HG03025 (cell line): ENCODE measurements at regions not wholly inside any gene's neighbourhood (a gene's known extent, or its start where the extent isn't known, plus 50 kb on each side); places are given as distances from the start of the nearest gene placed in this dataset.
"Not testable (repeated sequence)": the region's sequence is repeated elsewhere in the genome, so short reads cannot be mapped to it uniquely, and the experiment has no call there.

ENCODE experiments used
- ATAC-seq: cut with Tn5 transposase; IDR thresholded peaks from one replicate; pipeline ENCODE4 v1.9.1; 2021; ENCODE audit warnings: mild to moderate bottlenecking, moderate library complexity; ENCODE audit not compliant: unreplicated experiment, low FRiP score

DNA sequence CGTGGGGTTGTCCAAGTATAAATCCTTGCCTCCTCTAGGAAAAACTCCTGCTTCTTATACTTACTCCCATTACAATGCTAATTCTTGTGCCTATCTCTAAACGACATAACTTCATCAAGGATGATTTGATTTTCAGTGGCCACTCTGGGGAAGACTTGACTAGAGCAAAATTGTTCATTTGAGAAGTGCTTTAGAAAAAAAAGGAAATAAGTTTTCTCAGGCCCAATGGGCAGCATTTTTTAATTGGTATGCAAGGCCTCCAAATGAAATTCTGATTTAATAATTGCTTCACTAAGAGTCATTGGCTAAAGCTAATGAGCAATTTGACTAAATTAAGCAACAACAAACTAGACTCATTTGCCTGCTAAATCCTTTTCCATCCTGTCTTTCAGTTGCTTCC lies 496.1 kb downstream of the TSN start:
- ATAC-seq = no peak

DNA sequence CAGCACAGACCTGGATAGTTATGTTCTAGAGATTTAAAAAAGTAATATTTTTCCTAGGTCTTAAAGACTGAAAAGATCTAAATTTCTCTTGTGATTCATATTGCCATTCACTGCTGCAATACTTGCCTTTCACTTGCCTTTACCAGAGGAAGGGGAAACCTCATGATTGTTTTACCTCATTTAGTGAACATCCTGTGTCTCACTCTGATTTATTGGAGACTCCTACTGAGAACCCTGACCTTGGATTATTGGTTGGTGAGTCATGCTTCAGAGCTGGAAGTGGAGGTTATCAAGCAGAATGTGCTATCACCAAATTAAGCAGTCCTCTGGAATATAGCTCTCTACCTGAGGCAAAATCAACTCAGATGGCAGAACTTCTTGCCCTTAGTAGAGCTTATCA lies 500.5 kb downstream of the TSN start:
- no peak for ATAC-seq

DNA sequence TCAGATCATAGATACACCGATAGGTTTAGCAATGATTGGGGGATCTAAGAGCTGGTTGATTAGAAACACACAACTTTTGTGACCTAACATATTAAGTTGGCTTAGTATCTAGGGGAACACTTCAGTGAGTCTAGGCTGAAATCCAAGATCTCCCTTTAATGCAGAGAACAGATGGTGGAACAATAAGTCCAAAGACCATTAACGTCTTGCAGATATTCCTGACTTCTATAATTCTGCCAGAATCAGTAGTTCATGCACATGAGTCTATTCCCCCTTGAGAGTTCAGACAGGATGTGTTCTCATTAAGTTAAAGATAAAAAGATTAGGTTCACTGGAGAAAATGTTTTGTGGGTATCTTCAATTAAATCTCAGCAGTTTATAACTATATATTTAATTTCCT lies 506.5 kb downstream of the TSN start:
- no peak for ATAC-seq

DNA sequence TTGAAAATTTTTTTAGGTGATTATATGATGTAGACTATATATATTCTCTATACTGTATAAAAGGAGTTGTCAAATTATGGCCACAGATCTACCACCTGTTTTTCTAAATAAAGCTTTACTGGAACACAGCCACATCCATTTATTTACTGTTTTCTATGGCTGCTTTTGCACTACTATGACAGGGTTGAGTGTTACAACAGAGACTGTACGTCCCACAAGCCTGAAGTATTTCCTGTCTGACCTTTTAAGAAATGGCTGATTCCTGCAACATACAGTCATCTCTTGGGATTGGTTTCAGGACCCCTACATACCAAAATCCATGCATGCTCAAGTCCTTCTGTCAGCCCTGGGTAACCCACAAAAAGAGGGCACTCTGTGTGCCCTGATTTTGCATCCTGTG lies 508.3 kb downstream of the TSN start:
- no peak for ATAC-seq

DNA sequence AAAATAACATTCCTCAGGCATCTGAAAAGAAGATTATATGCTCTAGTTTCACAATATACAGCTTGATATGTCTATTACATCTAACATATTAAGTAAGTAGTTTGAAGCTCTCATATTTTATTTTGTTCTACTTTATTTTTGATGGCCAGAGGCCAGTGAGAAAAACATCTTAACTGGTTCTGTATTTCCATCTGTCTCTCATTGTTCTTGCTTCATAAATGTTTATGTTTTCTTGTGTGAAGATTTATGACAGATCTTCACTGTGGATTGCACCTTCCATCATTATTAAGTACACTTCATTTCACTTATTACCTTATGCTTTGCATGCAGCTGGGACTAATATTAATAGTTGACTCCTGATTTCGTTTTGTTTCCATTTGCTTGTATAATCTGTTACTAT lies 511.2 kb downstream of the TSN start:
- no peak for ATAC-seq

DNA sequence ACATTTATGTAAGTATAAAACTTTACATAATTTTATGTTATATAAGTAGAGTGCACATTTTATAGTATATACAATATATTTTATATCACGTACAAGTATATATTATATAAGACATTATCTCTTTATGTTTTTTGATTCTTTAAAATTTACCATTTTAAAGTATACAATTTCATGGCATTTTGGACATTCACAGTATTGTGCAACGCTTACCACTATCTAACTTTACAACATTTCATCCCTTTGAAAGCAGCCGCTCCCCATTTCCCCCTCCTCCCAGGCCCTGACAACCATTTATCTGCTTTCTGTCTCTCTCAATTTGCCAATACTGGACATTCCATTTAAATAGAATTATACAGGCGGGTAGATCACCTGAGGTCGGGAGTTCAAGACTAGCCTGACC lies 512.5 kb downstream of the TSN start:
- no peak for ATAC-seq

DNA sequence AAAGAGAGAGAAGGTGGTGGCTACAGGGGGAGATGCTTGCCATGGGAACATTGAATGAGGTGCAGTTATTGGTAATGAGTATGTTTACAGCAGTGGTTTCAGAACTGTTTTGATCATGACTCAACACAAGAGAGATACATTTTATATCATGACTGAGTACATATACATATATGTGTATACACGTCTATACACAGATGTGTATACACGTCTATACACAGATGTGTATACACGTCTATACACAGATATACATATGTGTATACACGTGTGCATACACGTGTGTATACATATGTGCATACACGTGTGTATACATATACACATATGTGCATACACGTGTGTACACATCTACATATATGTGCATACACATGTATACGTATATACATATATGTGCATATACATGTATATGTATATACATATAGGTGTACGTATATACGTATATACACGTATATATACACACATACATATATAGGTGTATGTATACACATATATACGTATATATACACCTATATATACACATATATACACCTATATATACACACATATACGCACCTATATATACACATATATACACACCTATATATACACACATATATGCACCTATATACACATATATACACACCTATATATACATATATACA lies 518.5 kb downstream of the TSN start:
- no peak for ATAC-seq

DNA sequence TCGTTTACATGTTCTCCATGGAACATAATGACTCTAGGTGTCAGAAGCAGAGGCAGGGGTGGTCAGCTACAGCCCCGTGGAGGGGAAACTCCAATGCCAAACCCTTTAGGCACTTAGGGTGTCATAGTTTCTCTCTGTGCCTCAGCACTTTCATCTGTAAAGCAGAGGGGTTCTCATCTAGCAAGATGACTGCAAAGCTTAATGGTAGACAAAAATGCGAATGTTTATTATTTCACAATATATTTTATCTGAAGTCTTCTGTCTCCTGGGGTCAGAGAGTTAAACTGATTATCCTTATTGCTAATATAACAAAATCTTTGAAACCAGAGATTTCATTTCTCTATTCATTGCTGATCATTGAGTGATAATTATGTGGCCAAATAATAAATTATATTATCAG lies 522.5 kb downstream of the TSN start:
- ATAC-seq = no peak

DNA sequence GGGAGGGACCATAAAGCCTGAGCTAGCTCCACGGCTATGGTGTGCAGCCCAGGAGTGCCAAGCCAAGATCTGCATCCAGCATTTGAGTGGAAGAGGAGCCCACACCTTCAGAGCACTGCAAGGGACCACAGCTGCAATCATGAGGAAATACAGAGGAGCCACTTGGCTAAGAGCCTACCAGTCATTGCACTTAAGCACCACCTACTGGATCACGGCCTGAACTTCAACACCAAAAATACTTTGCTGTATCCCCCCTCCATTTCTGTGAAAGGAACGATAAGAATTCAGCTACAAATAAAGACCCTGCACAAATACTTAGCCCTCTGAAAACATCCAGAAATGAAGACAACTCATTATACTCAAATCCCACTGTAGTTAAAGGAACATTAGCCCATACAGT lies 545.3 kb downstream of the TSN start:
- ATAC-seq = no peak

DNA sequence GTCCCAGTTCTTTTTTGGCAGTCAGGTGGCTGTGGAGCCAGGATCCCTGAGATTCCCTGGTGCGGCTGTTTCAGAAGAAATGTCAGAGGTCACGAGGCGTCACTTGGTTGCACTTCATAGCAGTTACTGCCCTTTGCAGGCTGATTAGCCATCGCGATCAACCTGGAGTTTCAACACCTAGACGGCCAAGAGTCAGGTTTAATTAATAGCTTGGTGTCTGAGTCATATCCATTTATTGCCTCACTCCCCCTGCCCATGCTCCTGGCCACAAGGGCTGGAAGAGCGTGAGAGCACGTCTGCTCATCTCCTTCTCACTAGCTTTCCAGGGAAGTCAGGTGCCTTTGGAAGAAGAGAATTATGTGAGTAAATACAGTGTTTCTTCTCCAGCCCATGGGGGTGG lies 552.3 kb downstream of the TSN start:
- no peak for ATAC-seq

DNA sequence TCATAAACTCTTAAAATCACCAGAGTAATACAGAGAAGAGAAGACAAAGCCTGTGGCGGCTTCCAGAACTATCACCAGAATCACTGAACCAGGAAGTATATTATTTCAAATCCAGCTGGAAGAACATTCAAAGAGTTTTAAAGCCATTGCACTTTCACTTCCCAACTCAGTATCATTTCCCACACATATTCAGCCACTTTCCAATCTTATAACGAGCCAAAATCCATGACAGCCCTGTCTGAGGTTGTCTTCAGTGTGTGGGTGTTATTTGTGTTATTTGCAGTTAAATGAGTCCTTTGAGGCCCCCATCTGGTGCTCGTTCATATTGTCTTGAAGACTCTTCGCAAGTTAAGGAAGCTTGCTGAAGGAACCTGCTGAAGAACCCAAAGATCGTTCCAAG lies 559.9 kb downstream of the TSN start:
- ATAC-seq = no peak

DNA sequence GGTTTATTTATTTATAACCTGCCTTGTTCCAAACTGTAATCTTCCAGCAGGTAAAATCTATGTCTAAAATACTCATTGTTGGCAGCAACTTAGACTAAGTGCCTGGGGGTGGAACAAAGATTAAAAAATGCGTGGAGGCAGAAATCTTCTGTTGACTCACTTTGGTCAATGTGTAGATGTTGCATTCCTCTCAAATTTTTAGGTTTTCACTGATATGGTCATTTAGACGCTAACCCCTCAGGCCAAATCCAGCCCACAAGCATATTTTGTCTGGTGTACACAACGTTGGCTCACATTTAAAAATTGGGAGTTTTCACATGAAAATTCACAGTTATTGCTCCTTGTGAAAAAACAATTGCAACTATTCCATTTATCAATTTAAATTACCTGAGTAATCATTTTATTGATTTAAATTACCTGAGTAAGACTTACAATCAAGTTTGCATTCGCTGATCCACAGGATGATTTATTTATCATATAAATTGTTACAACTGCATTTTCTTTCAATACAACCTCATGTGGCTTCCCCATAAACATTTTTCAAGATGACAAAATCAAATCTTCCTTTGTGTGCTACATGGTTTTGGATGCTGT lies 564.2 kb downstream of the TSN start:
- no peak for ATAC-seq

DNA sequence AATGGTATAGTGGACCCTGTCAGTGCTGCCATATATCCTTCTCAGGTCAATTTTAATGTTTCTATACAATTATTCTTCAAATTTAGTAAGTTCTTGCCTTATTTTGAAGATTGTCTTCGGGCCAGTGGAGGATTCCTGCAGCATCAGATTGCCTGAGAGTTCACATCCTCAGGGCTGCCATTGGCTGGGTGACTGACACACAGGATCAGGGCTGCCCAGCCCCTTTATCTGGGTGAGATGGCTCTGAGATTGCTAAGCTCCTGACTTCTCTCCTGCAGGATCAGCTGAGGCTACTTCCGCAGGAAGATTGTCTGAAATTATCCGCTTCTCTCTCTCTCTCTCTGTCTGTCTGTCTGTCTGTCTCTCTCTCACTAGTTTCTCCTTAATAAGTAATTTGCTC lies 567.4 kb downstream of the TSN start:
- ATAC-seq = no peak

DNA sequence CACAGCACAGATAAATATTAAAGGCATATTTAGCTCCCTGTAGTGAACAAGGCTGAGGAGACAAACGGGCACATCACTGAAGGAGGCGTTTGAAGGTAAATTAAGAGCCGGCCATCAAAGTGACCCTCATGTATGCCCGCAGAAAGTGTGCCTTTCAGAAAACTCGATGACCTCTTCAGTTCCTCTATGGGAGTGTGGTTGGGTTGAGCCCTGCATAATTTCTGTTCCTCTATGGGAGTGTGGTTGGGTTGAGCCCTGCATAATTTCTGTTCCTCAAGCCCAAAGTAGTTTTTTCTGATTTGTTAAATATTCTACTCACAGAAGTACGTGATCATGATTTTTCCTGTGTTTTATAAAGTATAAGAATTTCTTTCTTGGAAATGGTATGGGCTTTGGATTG lies 568.5 kb downstream of the TSN start:
- no peak for ATAC-seq

DNA sequence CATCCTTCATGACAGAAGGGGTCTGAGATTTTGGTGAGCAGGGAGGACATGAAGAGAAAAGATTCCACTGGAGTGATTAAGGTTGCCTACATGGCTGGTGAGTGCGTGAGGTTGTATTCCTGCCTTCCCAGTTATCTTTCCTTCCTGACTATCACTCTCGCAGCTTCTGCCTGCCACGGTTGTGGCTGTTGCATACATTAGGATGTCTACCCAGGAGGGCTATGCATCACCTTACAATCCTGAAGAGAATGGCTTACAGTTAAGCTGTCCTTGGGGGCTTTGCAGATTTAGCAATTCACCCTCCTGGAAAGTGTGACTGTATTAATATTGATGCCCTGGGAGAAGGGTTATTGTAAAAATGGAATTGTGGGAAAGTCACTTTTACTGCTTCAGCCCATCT lies 571.0 kb downstream of the TSN start:
- ATAC-seq = no peak

DNA sequence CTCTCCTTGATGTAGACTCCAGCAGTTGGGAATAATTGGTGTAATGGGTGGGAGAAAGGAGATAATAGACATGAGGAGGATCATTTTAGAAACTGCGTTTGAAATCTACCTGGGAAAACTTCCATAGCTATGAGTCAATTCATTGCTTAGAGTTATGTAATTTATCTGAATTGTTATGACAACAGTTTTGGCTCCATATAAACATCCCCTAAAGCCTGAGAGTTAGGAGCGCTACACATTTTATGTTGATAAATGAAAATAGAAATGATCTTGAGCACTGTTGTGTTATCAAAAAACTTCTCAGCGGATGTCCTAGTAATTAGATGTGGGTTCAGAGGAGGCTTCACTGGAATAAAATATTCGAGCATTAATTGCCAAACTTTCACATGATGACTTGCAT lies 573.4 kb downstream of the TSN start:
- ATAC-seq = no peak

DNA sequence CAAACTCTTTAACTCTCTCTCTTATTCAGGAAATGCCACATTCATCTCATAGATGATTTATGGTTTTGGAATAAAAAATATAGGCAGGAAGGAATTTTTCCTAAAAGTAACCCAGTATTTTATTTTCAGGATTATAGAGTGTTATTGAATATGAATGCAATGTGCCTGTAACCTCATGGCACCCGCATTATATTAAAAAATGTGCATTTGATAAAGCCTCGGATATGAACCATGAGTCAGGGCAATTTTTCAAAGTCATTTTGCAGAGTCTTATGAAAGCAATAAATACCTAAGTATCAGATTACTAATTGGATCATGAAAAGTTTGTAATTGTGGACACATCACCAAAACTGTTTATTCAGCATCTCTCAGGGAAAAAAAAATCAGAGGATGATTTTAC lies 573.8 kb downstream of the TSN start:
- no peak for ATAC-seq

DNA sequence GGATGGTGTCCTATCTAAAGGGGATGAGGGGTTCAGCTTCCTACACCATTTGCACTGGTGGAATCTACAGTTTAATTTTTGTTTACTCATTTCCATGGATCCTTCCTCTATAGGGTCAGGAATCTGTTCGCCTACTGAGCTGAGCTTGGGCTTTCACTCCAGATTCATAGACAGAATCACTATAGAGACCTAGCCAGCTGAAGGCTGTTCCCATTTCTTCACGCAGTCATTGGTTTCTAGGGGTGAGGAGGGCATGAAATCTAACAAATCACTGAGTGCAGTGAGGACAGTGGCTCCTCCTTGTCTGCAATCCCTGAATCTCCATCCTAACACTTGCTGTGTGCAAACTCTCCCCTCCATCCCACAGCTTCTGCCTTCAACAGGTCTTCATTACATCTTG lies 578.5 kb downstream of the TSN start:
- no peak for ATAC-seq

DNA sequence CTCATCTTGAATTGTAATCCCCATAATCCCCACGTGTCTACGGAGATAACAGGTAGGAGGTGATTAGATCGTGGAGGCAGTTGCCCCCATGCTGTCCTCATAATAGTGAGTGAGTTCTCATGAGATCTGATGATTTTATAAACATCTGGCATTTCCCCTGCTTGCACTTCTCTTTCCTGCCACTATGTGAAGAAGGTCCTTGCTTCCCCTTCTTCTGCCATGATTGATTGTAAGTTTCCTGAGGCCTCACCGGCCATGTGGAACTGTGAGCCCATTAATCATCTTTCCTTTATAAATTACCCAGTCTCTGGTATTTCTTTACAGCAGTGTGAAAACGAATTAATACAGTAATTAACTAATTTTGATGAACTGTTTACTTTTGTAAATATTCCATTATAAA lies 582.5 kb downstream of the TSN start:
- no peak for ATAC-seq

DNA sequence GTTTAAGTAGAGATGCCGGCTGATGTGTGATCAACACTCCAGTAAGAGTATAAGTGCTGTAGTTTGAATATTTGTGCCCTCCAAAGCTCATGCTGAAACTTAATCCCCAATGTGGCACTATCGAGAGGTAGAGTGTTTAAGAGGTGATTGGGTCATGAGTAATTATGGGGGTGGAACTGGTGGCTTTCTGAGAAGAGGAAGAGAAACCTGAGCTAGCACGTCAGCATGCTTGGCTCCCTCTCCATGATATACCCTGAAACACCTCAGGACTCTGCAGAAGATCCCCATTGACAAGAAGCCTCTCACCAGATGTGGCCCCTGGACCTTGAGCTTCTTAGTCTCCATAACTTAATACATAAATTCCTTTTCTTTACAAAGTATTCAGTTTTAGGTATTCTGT lies 584.8 kb downstream of the TSN start:
- peak; percentile 99 for ATAC-seq

DNA sequence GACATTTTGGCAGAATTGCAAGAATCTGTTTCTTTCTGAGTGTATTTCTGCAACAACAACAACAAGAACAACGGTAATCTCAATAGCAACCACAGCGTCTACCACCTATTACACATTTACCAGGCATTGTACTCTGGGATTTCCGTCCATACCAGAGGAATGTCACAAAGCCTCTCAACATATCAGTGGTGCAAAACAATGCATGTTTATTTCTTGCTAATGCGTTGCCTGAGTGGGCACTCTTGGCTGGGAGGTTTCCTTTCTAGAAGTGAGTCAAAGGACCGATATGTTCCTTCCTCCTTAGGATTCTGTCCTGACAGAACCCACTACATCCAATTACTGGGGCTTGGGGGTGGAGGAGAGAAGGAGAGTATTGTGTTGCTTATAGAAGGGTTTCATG lies 585.6 kb downstream of the TSN start:
- no peak for ATAC-seq

DNA sequence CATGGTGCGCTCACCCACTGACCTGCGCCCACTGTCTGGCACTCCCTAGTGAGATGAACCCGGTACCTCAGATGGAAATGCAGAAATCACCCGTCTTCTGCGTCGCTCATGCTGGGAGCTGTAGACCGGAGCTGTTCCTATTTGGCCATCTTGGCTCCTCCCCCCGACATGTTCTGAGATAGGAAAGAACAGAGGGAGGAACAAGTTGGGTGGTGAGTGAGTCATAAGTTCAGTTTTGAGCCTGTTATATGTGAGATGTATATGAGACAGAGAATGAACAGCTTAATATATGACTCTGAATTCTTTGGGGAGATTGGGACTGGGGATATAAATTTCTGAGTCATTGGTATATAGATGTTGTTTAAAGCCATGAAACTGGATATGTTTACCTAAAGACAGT lies 596.7 kb downstream of the TSN start:
- ATAC-seq = not testable (repeated sequence)

DNA sequence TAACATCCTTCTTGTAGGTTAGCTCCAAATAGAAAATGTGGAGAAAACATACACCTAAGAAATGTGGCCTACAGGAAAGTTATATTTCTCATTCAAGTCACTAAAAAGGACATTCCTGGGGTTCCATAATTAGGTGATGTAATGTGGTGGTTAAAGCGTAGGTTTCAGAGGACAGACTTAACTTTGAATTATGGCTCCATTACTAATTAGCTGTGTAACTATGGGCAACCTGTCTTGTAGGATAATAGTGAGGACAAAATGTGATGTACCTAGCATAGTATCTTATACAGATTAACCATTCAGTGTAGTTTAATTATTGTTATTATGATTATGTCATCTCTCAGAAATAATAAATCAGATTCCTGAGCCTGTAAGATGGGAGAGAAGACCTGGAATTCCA lies 602.5 kb downstream of the TSN start:
- no peak for ATAC-seq
